GM23338 (cell line): ENCODE measurements at regions not wholly inside any gene's neighbourhood (a gene's known extent, or its start where the extent isn't known, plus 50 kb on each side); places are given as distances from the start of the nearest gene placed in this dataset.
"Not testable (repeated sequence)": the region's sequence is repeated elsewhere in the genome, so short reads cannot be mapped to it uniquely, and the experiment has no call there.

Experiments used
- ATAC-seq: fragments of 200-7000 bp; cut with Tn5 transposase; 3 replicates; pipeline ENCODE4 v1.9.1; 2020
- DNase-seq: peaks from one replicate; pipeline ENCODE4 v3.0.0-alpha.2; 2015; ENCODE audit warnings: low spot score
- H2AFZ ChIP-seq: fragments of 200-600 bp; sonication (generic); 2 replicates; pipeline ENCODE4 v1.8.0; 2016; ENCODE audit warnings: antibody characterized with exemption, mild to moderate bottlenecking, moderate library complexity
- H3F3A ChIP-seq: fragments of 200-600 bp; sonication (generic); replicated peaks from 2 replicates; pipeline ENCODE4 v1.8.0; 2017; ENCODE audit warnings: antibody characterized with exemption, mixed run types, low read depth
- H3K27ac ChIP-seq: fragments of 200-600 bp; sonication (generic); 2 replicates; pipeline ENCODE4 v1.6.1; 2016; ENCODE audit warnings: low read depth
- H3K27me3 ChIP-seq: fragments of 200-600 bp; sonication (generic); 2 replicates; pipeline ENCODE4 v1.8.0; 2016; ENCODE audit warnings: mild to moderate bottlenecking, mixed run types, moderate library complexity; ENCODE audit not compliant: insufficient read depth
- H3K36me3 ChIP-seq: fragments of 200-600 bp; sonication (generic); 2 replicates; pipeline ENCODE4 v1.8.0; 2016; ENCODE audit warnings: mild to moderate bottlenecking; ENCODE audit not compliant: insufficient read depth
- H3K4me1 ChIP-seq: fragments of 200-600 bp; sonication (generic); 2 replicates; pipeline ENCODE4 v1.8.0; 2016; ENCODE audit warnings: mild to moderate bottlenecking, moderate library complexity; ENCODE audit not compliant: insufficient read depth
- H3K4me2 ChIP-seq: fragments of 200-600 bp; sonication (generic); 2 replicates; pipeline ENCODE4 v1.7.1; 2017; ENCODE audit warnings: mixed run types
- H3K4me3 ChIP-seq: fragments of 200-600 bp; sonication (generic); 2 replicates; pipeline ENCODE4 v1.6.1; 2016; ENCODE audit warnings: mixed run types
- H3K79me2 ChIP-seq: fragments of 200-600 bp; sonication (generic); replicated peaks from 2 replicates; pipeline ENCODE4 v1.8.0; 2017; ENCODE audit warnings: mild to moderate bottlenecking; ENCODE audit not compliant: insufficient read depth
- H3K9me2 ChIP-seq: fragments of 200-600 bp; sonication (generic); 2 replicates; pipeline ENCODE4 v1.8.0; 2017; ENCODE audit not compliant: insufficient read depth
- H4K20me1 ChIP-seq: fragments of 200-600 bp; sonication (generic); replicated peaks from 2 replicates; pipeline ENCODE4 v1.8.0; 2017; ENCODE audit warnings: mild to moderate bottlenecking; ENCODE audit not compliant: insufficient read depth
- H3K27ac Mint-ChIP-seq: 2 replicates; pipeline ENCODE4 v1.8.0; 2020; ENCODE audit warnings: inconsistent platforms, mild to moderate bottlenecking, moderate library complexity, mixed read lengths
- H3K27me3 Mint-ChIP-seq: 3 replicates; pipeline ENCODE4 v1.8.0; 2022; ENCODE audit warnings: low read depth, mild to moderate bottlenecking, moderate library complexity, mixed read lengths, inconsistent platforms; ENCODE audit not compliant: insufficient read depth, poor library complexity
- H3K36me3 Mint-ChIP-seq: 3 replicates; pipeline ENCODE4 v1.8.0; 2021; ENCODE audit warnings: low read depth, mild to moderate bottlenecking, inconsistent platforms, moderate library complexity, mixed read lengths
- H3K4me1 Mint-ChIP-seq: 3 replicates; pipeline ENCODE4 v1.8.0; 2020; ENCODE audit warnings: mild to moderate bottlenecking, inconsistent platforms, mixed read lengths
- H3K4me3 Mint-ChIP-seq: 3 replicates; pipeline ENCODE4 v1.8.0; 2021; ENCODE audit warnings: moderate library complexity, mild to moderate bottlenecking, inconsistent platforms, mixed read lengths
- H3K9me3 Mint-ChIP-seq: 3 replicates; pipeline ENCODE4 v1.8.0; 2020; ENCODE audit warnings: moderate library complexity, mild to moderate bottlenecking, inconsistent platforms, mixed read lengths
- ETS1 ChIP-seq: IDR thresholded peaks from 2 replicates; pipeline ENCODE4 v1.6.1; 2016; ENCODE audit warnings: antibody characterized with exemption
- EZH2phosphoT487 ChIP-seq: fragments of 200-600 bp; sonication (generic); IDR thresholded peaks from one replicate; pipeline ENCODE4 v1.8.1; 2018; ENCODE audit warnings: antibody characterized with exemption; ENCODE audit not compliant: unreplicated experiment
- JUNB ChIP-seq: IDR thresholded peaks from one replicate; pipeline ENCODE4 v1.6.1; 2016; ENCODE audit warnings: antibody characterized with exemption; ENCODE audit not compliant: unreplicated experiment
- POLR2AphosphoS5 ChIP-seq: IDR thresholded peaks from 2 replicates; pipeline ENCODE4 v1.6.1; 2016; ENCODE audit warnings: antibody characterized with exemption, low read depth
- REST ChIP-seq: IDR thresholded peaks from one replicate; pipeline ENCODE4 v1.6.1; 2018; ENCODE audit warnings: antibody characterized with exemption; ENCODE audit not compliant: unreplicated experiment
- STAT1 ChIP-seq: IDR thresholded peaks from one replicate; pipeline ENCODE4 v1.6.1; 2016; ENCODE audit warnings: antibody characterized with exemption; ENCODE audit not compliant: unreplicated experiment
- ZNF331 ChIP-seq: fragments of 250-450 bp; sonication (Bioruptor Pico); IDR thresholded peaks from 2 replicates; pipeline ENCODE4 v1.5.0; 2020; ENCODE audit warnings: low read depth, mild to moderate bottlenecking, moderate library complexity
- ZNF462 ChIP-seq: fragments of 250-450 bp; sonication (Bioruptor Pico); IDR thresholded peaks from 2 replicates; pipeline ENCODE4 v1.5.0; 2020; ENCODE audit warnings: mild to moderate bottlenecking, moderate library complexity

- TF ChIP-seq ZNF462 (CRISPR knock-in tag): no peak
- TF ChIP-seq JUNB: no peak
These were observed 210.6 kb downstream of the MAP2K4 start (continued) for GRCh38 chr17:12231355-12231682.

GRCh38 chr17:12239021-12239420 is 218.3 kb downstream of the MAP2K4 start:
- not testable (repeated sequence) for H3K4me2 ChIP-seq, DNase-seq, H3K27ac ChIP-seq, H3F3A ChIP-seq, H3K4me1 Mint-ChIP-seq, H3K9me2 ChIP-seq, H3K9me3 Mint-ChIP-seq, H3K27ac Mint-ChIP-seq, H3K4me1 ChIP-seq, H3K36me3 ChIP-seq, ATAC-seq, H3K27me3 ChIP-seq, H2AFZ ChIP-seq, H3K79me2 ChIP-seq, H3K4me3 Mint-ChIP-seq, H4K20me1 ChIP-seq, H3K36me3 Mint-ChIP-seq, H3K27me3 Mint-ChIP-seq, H3K4me3 ChIP-seq

- Mint-ChIP-seq H3K36me3 (no peaks in the 10 kb centered on the region), H3K4me3 (no peak overlapping the region), H3K27ac (no peak overlapping the region), H3K27me3 (no peaks in the 10 kb centered on the region), H3K4me1 (no peaks in the 10 kb centered on the region), H3K9me3 (no peaks in the 10 kb centered on the region)
- Histone ChIP-seq H3K36me3 (no peaks in the 10 kb centered on the region), H3F3A (no peaks in the 10 kb centered on the region), H3K27ac (no peak overlapping the region), H3K79me2 (no peaks in the 10 kb centered on the region), H3K4me3 (no peak overlapping the region), H3K4me1 (no peaks in the 10 kb centered on the region), H2AFZ (peak overlapping the region; percentile 52; the same call in 1 of the 2 replicates), H3K27me3 (no peaks in the 10 kb centered on the region), H4K20me1 (no peaks in the 10 kb centered on the region), H3K9me2 (0 out of 2 replicates have a peak, but pooled peaks cover 3% of the 10 kb centered on the region), H3K4me2 (no peak overlapping the region)
- ATAC-seq: no peak
- DNase-seq: no peak
- TF ChIP-seq POLR2AphosphoS5 (no peak), REST (no peak), ZNF331 (CRISPR knock-in tag) (no peak), STAT1 (no peak), ETS1 (no peak), EZH2phosphoT487 (no peak)
These were observed 221.8 kb downstream of the MAP2K4 start for GRCh38 chr17:12242345-12242954.
